NCI-H526 (cell line): ENCODE measurements at regions not wholly inside any gene's neighbourhood (a gene's known extent, or its start where the extent isn't known, plus 50 kb on each side); places are given as distances from the start of the nearest gene placed in this dataset.

Experiments used
- DNase-seq, 2 experiments: peaks; one replicate each; lab custom pipeline; 2025; lab: John Stamatoyannopoulos, UW

DNA sequence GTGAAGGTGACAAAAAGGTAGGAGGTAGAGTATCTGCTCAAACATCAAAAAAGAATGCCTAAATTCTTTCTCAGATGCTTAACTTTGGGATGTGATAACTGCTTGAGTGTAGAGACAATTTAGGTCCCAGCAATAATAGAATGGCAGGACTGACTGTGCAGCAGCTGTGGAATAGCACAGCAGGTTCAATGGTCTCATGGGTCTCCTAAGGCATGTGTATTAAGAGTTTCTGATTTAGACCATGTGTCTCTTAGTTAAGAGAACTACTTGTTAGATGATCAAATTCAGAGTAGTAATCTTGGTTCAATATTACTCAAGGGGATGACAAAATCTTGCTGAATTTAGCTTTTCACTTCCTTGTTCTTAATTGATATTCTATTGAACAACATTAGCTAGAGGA, 72.0 kb downstream of the ALX1 start:
- DNase-seq = no peak

DNA sequence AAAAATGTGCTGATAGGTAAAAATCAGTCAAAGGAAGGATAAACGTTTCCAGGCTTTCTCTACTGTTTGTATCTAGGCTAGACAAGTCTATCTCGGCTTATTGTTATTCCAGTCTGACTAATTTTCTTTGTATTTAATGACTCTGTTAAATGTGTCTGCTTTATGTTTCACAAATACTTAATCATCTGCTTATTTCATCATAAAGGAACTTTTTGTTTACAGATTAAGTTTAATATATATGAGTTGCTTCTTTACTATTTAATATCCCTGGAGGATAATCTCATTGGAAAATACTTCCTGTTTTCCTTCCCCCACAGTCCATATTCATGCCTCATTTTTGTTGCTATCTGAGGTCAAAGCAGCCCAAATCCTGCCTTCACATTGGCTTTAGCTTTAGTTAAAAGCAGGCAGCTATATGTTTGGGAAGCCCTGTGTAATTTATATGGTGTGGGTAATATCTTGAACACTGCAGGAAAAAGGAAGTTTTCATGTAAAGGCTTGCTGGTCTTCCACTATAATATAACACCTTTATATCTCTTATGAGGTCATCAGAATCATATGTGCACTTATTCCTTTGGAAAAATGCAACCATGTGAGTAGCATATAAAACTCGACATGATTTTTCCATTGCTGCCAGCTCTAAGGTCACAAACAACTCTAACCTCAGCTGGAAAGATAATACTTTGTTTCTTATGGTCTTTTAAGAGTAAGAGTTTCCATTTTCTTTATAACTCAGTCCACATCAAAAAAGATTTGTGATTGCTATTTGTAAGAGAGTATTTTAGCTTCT, 76.8 kb downstream of the ALX1 start:
- no peak for DNase-seq

DNA sequence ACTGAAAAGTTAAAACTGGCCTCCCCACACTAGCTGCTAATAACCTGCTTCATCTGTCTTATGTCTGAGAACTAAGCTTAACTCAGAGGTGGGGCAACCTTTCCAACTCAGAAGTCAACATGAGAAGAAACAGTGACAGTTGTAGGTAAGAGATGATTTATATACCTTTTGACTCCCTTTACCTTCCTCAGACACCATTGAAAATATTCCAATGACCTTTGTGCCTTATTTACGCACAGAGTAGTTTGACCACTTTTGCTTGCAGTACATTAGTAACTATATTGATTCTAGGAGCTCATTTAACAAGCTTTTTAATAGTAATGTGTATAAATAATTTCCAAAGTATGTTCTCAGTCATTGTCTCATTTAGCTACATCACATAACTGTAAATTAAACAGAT, 77.6 kb downstream of the ALX1 start:
- DNase-seq = no peak

DNA sequence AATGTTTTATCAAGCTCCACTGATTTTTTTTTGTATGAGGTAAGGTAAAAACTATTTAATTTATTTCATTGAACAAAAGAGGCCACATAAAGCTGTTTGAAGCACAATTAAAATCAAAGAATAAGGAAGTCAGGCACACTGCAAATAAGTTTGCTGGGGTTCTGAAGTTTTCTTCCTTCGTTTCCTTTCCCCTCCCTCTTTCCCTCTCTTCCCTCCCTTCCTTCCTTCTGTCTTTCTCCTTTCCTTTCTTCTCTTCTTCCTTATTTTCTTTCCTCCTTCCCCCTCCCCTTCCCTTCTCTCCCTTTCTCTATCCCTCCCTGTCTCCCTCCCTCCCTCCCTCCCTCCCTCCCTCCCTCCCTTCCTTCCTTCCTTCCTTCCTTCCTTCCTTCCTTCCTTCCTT, 78.7 kb downstream of the ALX1 start:
- DNase-seq = no peak

DNA sequence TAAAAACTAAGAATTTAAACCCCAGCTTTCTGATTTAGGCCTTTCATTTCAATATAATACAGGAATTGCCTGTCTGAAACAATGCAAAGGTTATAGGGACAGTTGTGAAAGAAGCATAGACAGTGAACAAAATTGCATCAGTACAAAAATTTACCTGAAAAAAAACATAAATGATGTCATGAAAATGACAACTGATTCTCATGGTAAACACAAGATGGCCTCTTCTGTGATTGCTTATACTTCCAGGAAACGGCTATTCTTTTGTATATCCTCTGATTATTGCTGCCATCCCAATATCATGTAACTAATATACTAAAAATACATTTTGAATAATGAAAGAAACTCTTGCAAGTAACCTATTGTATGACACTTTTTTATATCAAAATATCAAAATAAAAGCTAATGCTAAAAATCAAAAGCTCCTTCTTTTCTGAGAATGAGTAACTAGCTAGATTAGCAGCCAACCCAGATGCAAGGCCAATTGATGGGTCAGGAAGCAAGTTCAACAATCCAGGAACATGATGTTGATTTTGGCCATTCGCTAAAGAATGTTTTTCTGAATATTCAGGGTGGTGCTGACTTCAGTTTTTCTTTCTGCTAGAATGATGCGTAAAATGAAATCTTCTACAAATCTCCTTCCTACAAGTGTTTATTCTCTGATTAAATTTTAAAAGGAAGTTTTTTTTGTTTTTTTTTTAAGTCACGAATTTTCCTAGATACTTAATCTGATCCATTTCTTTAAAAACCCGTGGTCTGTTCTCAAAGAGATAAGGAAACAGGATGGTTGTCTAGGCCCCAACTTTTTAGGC, 83.6 kb downstream of the ALX1 start:
- DNase-seq = no peak

DNA sequence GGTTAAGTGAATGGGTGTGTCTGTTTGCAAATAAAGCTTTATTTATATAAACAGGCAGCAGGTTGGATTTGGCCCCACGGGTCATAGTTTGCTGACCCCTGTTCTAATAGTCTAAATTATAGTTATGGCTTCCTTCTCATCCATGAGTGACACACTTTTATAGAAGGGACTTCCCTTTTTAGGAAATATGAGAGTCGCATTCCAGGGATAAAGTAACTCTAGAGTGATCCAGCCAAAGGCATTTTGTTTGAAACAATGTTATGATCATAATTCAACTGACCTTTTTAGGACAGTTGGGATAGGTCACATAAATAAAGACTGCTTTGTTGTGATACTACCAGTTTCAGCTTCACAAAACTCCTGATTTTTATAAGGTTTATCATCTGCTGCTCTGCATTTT, 87.9 kb downstream of the ALX1 start:
- DNase-seq = no peak

DNA sequence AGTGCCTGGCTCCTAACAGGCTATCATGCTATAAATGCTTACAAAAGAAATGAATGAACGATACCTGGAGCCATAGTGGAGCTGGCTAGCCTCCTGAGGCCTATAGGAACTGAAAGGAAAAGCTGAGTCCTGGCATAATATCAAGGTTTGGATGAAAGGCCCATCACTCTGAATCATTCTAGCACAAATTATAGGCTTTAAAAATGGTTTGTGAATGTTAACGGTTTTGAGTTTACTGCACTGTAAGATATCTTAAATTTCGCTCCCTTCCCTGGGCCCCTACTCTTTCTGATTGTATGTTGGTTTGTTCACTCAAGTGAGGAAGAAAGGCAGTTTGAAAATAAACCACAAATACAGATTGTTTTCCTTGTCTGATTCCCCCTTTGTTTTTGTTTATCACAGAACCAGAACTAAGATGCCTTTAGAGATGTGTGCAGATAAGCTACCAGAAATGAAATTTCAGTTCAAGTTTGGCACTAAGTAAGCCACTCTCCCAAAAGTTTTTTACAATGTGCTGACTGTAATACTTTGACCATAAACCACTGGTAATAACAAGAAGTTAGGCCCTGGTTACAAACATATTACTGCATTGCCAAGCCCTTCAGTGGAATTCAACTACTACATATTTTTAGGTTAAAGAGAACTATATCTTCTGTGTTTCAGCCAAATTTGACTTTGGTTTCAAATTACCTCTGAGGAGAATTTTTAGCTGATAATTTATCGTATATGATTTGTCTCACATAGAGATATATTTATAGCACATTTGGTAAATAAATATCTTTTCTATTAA, 89.5 kb downstream of the ALX1 start:
- DNase-seq = no peak

DNA sequence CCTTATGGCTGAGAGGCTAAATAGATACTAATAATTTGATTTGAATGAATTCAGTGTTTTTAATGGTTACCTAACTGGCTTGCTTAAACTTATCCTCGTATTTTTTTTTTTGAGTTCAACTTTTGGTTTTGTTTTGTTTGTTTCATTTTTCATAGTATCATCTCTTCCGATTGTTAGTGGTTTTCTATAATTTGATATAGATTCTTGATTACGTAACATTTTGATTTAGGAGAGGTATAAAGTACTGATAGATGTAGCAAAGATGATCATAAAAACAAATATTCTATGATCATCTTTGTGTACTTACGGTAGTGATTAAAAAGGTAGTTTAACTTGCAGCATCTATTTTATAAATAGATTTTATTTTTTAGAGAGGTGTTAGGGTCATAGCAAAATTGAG, 93.0 kb downstream of the ALX1 start:
- no peak for DNase-seq

GRCh38 chr12:85374981-85375380, 95.0 kb downstream of the ALX1 start:
- no peak for DNase-seq

GRCh38 chr12:85385406-85385805, 105.4 kb downstream of the ALX1 start:
- DNase-seq = no peak

DNA sequence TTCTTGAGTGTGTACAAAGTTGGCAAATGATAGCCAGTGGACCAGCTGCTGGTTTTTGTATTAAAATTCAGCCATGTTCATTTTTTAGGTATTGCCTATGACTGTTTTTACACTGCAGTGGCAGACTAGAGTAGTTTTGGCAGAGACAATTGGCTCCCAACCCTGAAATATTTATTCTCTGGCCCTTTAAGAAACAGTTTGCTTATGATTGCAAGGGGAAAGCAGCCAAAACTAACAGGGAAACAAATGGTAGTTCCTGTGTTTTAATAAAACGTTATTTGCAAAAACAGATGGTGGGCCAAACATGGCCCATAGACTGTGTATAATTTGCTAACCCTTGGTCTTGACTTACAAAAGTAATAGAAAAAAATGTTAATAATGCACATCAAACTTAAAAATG, 110.2 kb downstream of the ALX1 start:
- no peak for DNase-seq

DNA sequence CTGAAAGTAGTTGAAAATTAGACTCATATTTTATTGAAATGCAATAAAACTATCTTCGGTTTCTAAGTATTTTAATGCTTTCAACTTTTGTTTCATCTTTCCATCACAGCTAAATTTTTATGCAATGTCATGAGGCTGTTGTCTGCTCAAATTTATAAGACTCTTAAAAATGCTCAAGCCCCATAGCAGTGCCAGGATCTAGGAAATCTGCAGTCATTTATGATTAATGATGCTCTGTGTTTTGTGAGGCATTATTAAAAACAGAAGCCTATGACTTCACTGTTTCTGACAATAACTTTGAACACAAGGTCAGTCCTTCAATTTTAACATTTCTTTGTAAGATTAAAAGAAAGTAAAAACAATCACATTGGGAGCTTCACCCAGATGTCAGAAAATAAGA, 112.5 kb downstream of the ALX1 start:
- DNase-seq = no peak

DNA sequence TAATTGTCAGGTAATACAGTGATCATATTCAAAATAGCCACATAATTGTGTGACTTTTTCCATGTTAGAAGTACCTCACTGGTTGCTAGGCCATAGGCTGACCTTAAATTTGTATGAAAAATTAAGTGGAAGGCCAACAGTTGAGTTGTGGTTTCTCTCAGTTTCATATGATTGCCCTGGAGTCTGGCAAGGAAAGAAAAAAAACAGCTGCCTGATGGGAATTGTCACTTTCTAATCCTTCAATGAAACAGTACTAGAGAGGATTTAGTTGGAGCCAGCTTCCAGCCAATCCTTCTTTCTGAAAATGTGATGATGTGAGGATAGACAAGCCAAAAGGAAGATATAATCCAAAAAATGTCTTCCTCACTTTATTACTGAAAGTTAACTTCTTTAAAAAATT, 113.6 kb downstream of the ALX1 start:
- DNase-seq = no peak

GRCh38 chr12:85394065-85394464, 114.0 kb downstream of the ALX1 start:
- DNase-seq = no peak

GRCh38 chr12:85394809-85395208, 114.8 kb downstream of the ALX1 start:
- DNase-seq = no peak

- DNase-seq = peak in 1 of 2 experiments; percentile 41
These were observed 125.2 kb downstream of the ALX1 start for GRCh38 chr12:85405262-85405661.

GRCh38 chr12:85405781-85406522, 125.9 kb downstream of the ALX1 start:
- no peak for DNase-seq

DNA sequence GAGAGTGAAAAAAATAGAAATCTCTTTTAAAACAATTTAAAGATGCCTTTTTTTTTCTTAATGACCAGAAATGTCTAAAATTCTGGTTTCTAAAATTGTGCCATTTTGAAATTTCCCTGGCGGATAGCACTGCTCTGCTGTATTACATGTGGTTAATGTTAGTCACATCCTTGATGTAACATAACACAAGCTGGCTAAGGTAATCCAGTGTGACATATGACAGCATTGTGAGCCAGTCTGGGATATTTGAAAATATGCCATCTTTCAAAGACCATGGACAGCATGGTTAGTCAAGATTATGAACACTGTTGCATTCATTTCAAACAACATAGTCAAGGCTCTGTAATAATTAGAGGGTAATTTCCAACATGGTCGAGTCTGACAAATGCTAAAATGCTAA, 133.2 kb downstream of the ALX1 start:
- no peak for DNase-seq

- DNase-seq = no peak
These were observed 142.7 kb downstream of the ALX1 start for GRCh38 chr12:85422762-85423161.

DNA sequence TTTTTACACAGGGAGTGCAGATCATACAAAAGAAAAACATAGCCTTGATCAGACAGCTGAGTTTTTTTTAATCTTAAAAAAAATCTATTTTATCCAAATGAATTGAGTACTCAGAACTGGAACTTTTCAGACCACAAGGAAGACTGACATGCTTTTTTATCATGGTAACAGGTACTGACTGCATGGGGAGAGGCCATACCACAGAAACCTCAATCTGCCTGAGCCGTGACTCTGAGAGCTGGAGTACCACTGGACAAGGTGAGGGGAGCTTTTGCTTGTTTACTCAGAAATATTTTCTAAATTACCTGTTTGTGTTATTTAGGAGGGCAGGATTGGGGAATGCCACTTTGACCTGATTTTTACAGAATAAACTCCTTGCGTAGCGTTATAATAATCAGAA, 143.9 kb downstream of the ALX1 start:
- no peak for DNase-seq

DNA sequence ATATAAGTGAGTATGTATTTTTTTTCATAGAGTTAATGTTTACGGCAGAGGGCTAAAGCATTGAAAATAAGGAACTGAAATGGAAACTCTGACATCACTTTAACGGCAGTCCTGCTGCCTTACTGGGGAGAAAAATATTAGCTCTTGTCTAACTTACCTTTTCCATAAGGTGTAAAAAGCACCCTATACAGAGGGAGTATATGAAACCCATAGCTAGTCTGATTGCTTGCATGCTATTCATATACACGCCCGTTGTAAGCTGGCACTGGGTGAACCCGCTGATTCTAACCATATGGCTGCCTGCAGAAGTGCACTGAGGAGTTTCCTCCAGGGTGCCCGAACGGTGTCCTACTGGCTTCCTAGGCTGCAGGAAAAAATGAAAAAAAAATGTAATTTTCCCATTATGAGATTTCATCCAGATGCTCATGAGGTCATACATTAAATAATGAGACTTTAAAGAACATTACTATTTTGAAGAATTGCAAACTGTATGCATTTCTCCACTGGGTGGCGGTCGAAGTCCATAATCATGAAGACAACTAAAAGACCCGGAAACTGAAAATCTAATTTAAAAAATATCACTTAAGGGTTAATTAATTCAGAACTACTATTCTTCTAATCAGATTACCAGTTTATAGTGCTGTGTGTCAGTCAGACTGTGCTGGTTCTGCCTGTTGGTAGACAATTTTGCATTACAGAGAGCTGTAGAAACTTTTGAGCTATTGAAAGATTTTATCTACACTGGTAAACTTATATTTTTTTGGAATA, 144.7 kb downstream of the ALX1 start:
- DNase-seq = peak in 1 of 2 experiments; percentile 24

DNA sequence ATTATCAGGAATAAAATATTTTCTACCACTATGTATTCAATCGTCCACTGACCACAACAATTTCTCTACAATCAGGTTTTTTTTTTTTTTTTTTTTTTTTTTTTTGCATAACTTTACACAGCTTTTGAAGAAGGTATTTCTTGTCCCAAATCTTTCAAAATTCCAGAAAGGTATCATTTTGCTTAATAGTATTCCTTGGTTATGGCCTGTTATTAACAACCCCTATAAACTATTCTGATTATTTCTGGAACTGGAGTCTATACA, 145.3 kb downstream of the ALX1 start:
- no peak for DNase-seq
